Coronary artery (tissue), 2 donors: ENCODE measurements at regions not wholly inside any gene's neighbourhood (a gene's known extent, or its start where the extent isn't known, plus 50 kb on each side); places are given as distances from the start of the nearest gene placed in this dataset.
"Not testable (repeated sequence)": the region's sequence is repeated elsewhere in the genome, so short reads cannot be mapped to it uniquely, and the experiment has no call there.

Experiments
- DNase-seq: peaks from one replicate; pipeline ENCODE4 v3.0.0-alpha.2; 2017; ENCODE audit warnings: low spot score
- H3K27ac ChIP-seq, 2 donors: fragments of 200-600 bp; sonication (generic); one replicate each; pipeline ENCODE4 v1.5.1; 2016 to 2019
- H3K4me3 ChIP-seq: fragments of 200-600 bp; sonication (generic); 2 replicates; pipeline ENCODE4 v1.5.1; 2016; ENCODE audit warnings: mild to moderate bottlenecking, moderate library complexity
- CTCF ChIP-seq: fragments of 200-600 bp; sonication (generic); IDR thresholded peaks from one replicate; pipeline ENCODE4 v1.5.1; 2019; ENCODE audit warnings: antibody characterized with exemption

- Histone ChIP-seq H3K4me3 (no peak overlapping the region), H3K27ac (no peak overlapping the region)
- DNase-seq: no peak
- TF ChIP-seq CTCF: no peak
Observed at GRCh38 chr13:104532132-104532531, 1465.9 kb upstream of the SLC10A2 start.

- DNase-seq: no peak
- TF ChIP-seq CTCF: no peak
- no peak overlapping the region for H3K4me3 ChIP-seq
- H3K27ac ChIP-seq: no peak overlapping the region
Observed at GRCh38 chr13:104530741-104531140, 1464.5 kb upstream of the SLC10A2 start.

GRCh38 chr13:104526561-104526960, 1460.3 kb upstream of the SLC10A2 start:
- no peak for DNase-seq
- no peak overlapping the region for H3K27ac ChIP-seq
- no peak overlapping the region for H3K4me3 ChIP-seq
- TF ChIP-seq CTCF: no peak

GRCh38 chr13:104525467-104525866, 1459.2 kb upstream of the SLC10A2 start:
- no peak for DNase-seq
- no peak overlapping the region for H3K27ac ChIP-seq
- TF ChIP-seq CTCF: no peak

GRCh38 chr13:104522235-104523072, 1456.2 kb upstream of the SLC10A2 start:
- no peak for DNase-seq
- TF ChIP-seq CTCF: no peak
- H3K27ac ChIP-seq: no peak overlapping the region
- H3K4me3 ChIP-seq: no peak overlapping the region

More at GRCh38 chr13:104525467-104525866, 1459.2 kb upstream of the SLC10A2 start:
- no peak overlapping the region for H3K4me3 ChIP-seq

- TF ChIP-seq CTCF: no peak
- DNase-seq: no peak
- H3K27ac ChIP-seq: no peak overlapping the region
- H3K4me3 ChIP-seq: no peak overlapping the region
Observed at GRCh38 chr13:104510422-104510821, 1444.2 kb upstream of the SLC10A2 start.

- not testable (repeated sequence) for H3K27ac ChIP-seq, H3K4me3 ChIP-seq, DNase-seq
Observed at GRCh38 chr13:104493502-104493901, 1427.3 kb upstream of the SLC10A2 start.
